ENCODE measurements at regions not wholly inside any gene's neighbourhood (a gene's known extent, or its start where the extent isn't known, plus 50 kb on each side); places are given as distances from the start of the nearest gene placed in this dataset.

GRCh38 chr17:72344613-72345012 lies 223.8 kb downstream of the SOX9 start:
- DNase-seq: no peak

GRCh38 chr17:72345088-72345487 lies 224.3 kb downstream of the SOX9 start:
- no peak for DNase-seq

- DNase-seq: no peak
Measured at GRCh38 chr17:72345536-72345935, 224.7 kb downstream of the SOX9 start.

GRCh38 chr17:72346306-72346705 lies 225.5 kb downstream of the SOX9 start:
- DNase-seq: no peak

GRCh38 chr17:72349011-72349410 lies 228.2 kb downstream of the SOX9 start:
- no peak for DNase-seq

- no peak for DNase-seq
Measured at GRCh38 chr17:72349491-72349995, 228.7 kb downstream of the SOX9 start.

GRCh38 chr17:72350073-72350472 lies 229.3 kb downstream of the SOX9 start:
- no peak for DNase-seq

- no peak for DNase-seq
Measured at GRCh38 chr17:72351365-72351764, 230.5 kb downstream of the SOX9 start.

- DNase-seq: no peak
Measured at GRCh38 chr17:72351884-72352346, 231.1 kb downstream of the SOX9 start.

- no peak for DNase-seq
Measured at GRCh38 chr17:72353502-72353901, 232.7 kb downstream of the SOX9 start.

- DNase-seq: no peak
Measured at GRCh38 chr17:72354071-72354470, 233.3 kb downstream of the SOX9 start.

GRCh38 chr17:72357764-72358365 lies 237.0 kb downstream of the SOX9 start:
- no peak for DNase-seq

GRCh38 chr17:72358465-72358864 lies 237.6 kb downstream of the SOX9 start:
- no peak for DNase-seq

- no peak for DNase-seq
Measured at GRCh38 chr17:72359274-72359673, 238.5 kb downstream of the SOX9 start.

GRCh38 chr17:72359811-72360210 lies 239.0 kb downstream of the SOX9 start:
- no peak for DNase-seq

GRCh38 chr17:72360386-72360940 lies 239.6 kb downstream of the SOX9 start:
- DNase-seq: no peak

- DNase-seq: no peak
Measured at GRCh38 chr17:72361892-72362291, 241.1 kb downstream of the SOX9 start.

- DNase-seq: no peak
Measured at GRCh38 chr17:72362376-72363088, 241.7 kb downstream of the SOX9 start.

- no peak for DNase-seq
Measured at GRCh38 chr17:72363089-72363610, 242.3 kb downstream of the SOX9 start.

- no peak for DNase-seq
Measured at GRCh38 chr17:72365857-72366414, 245.1 kb downstream of the SOX9 start.

GRCh38 chr17:72366626-72367025 lies 245.8 kb downstream of the SOX9 start:
- DNase-seq: no peak

- no peak for DNase-seq
Measured at GRCh38 chr17:72368191-72368590, 247.4 kb downstream of the SOX9 start.

GRCh38 chr17:72369366-72369765 lies 248.5 kb downstream of the SOX9 start:
- no peak for DNase-seq

- DNase-seq: no peak
Measured at GRCh38 chr17:72370819-72371218, 250.0 kb downstream of the SOX9 start.

All from NCI-H2029 treated with DMSO at 0.1 percent for 48 hours (cell line).